GM23248 (cell line): ENCODE measurements at regions not wholly inside any gene's neighbourhood (a gene's known extent, or its start where the extent isn't known, plus 50 kb on each side); places are given as distances from the start of the nearest gene placed in this dataset.

Experiments used
- DNase-seq: peaks from one replicate; pipeline ENCODE4 v3.0.0-alpha.2; 2015
- H2AFZ ChIP-seq: fragments of 200-600 bp; sonication (generic); 2 replicates; pipeline ENCODE4 v1.6.1; 2016; ENCODE audit warnings: antibody characterized with exemption
- H3F3A ChIP-seq: fragments of 200-600 bp; sonication (generic); 2 replicates; pipeline ENCODE4 v1.6.1; 2016; ENCODE audit warnings: mild to moderate bottlenecking, antibody characterized with exemption, mixed run types; ENCODE audit not compliant: insufficient read depth
- H3K27ac ChIP-seq: fragments of 200-600 bp; sonication (generic); 2 replicates; pipeline ENCODE4 v1.5.1; 2016; ENCODE audit warnings: mild to moderate bottlenecking
- H3K27me3 ChIP-seq: fragments of 200-600 bp; sonication (generic); replicated peaks from 2 replicates; pipeline ENCODE4 v1.6.1; 2016; ENCODE audit warnings: mild to moderate bottlenecking; ENCODE audit not compliant: insufficient read depth
- H3K36me3 ChIP-seq: fragments of 200-600 bp; sonication (generic); 2 replicates; pipeline ENCODE4 v1.6.1; 2016; ENCODE audit warnings: low read depth, mild to moderate bottlenecking
- H3K4me1 ChIP-seq: fragments of 200-600 bp; sonication (generic); 2 replicates; pipeline ENCODE4 v1.6.1; 2016; ENCODE audit warnings: mild to moderate bottlenecking; ENCODE audit not compliant: insufficient read depth
- H3K4me2 ChIP-seq: fragments of 200-600 bp; sonication (generic); one replicate; pipeline ENCODE4 v1.6.1; 2016; ENCODE audit warnings: mild to moderate bottlenecking; ENCODE audit not compliant: unreplicated experiment
- H3K4me3 ChIP-seq: fragments of 200-600 bp; sonication (generic); 2 replicates; pipeline ENCODE4 v1.5.1; 2016; ENCODE audit warnings: mild to moderate bottlenecking
- H3K79me2 ChIP-seq: fragments of 200-600 bp; sonication (generic); 2 replicates; pipeline ENCODE4 v1.6.1; 2016; ENCODE audit warnings: mild to moderate bottlenecking; ENCODE audit not compliant: insufficient read depth
- H3K9ac ChIP-seq: fragments of 200-600 bp; sonication (generic); 2 replicates; pipeline ENCODE4 v1.6.1; 2016; ENCODE audit warnings: mild to moderate bottlenecking
- H3K9me2 ChIP-seq: fragments of 200-600 bp; sonication (generic); 2 replicates; pipeline ENCODE4 v1.6.1; 2016; ENCODE audit warnings: mixed run types, mild to moderate bottlenecking, moderate library complexity; ENCODE audit not compliant: insufficient read depth
- H3K9me3 ChIP-seq: fragments of 200-600 bp; sonication (generic); one replicate; pipeline ENCODE4 v1.6.1; 2017; ENCODE audit warnings: low read depth
- H4K20me1 ChIP-seq: fragments of 200-600 bp; sonication (generic); 2 replicates; pipeline ENCODE4 v1.6.0; 2016; ENCODE audit not compliant: insufficient read depth
- EZH2 ChIP-seq: fragments of 200-600 bp; sonication (generic); IDR thresholded peaks from 2 replicates; pipeline ENCODE4 v1.6.1; 2018; ENCODE audit warnings: antibody characterized with exemption, mild to moderate bottlenecking; ENCODE audit not compliant: insufficient read depth, poor library complexity, severe bottlenecking
- EZH2phosphoT487 ChIP-seq: fragments of 200-600 bp; sonication (generic); IDR thresholded peaks from 2 replicates; pipeline ENCODE4 v1.6.1; 2018; ENCODE audit warnings: antibody characterized with exemption, moderate library complexity, mild to moderate bottlenecking, low read depth; ENCODE audit not compliant: insufficient read depth
- WGBS, 2 experiments: methylation state at CpG; one replicate each; pipeline ENCODE4 v1.1.6; 2015 to 2017; ENCODE audit warnings: low lambda C conversion rate in 2 of 2, low coverage in 1 of 2; ENCODE audit errors: missing lambda C conversion rate in 2 of 2; 5-methylcytosine and 5-hydroxymethylcytosine counted together
- in situ Hi-C: fragments of 300-500 bp; cut with MboI; formaldehyde crosslinking; loops from 2 replicates; pipeline ENCODE4 v1.15.0; 2020

DNA sequence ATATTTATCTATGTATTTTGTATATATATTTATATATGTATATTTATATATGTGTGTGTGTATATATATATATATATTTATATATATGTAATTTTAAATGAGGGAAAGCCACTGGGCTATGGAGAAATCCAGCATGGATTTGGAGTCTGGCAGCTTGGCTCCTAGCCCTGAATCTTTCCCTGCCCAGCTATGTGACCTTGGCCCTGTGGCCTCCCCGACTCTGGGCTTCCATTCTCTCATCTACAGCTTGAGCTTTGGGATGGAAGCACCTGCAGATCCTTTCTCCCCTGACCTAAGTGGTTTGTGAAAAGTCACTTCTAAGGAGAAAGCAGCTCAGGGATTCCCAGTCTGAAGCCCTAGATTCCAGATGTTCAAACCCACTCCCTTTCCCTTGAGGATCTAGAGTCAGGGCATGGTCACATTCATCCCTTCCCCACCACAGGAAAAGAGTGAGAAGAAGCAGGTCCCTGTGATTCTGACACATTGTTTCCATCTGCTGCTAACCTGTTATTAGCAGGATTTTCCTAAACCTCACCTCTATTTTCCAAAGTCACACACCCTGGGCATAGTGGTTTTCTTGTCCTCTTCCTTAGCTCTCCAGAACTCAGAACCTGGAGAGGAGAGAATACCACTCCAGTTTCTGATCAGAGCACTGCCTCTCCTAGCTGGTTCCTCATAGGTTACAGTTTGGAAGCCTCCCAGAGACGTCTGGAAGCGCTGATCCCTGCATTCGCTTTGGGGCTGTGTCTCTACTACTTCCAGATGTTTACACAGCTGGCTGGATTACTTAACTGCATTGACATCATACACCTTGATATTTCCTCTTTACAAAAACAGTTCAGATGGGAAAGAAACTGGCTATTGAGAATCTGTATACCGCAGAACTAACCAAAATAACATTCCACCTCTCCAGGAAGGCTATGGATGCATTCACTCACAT, 327.5 kb upstream of the ZMIZ1 start:
- Histone ChIP-seq H3K4me2 (no peak overlapping the region), H4K20me1 (no peaks in the 10 kb centered on the region)
- no peak for DNase-seq

DNA sequence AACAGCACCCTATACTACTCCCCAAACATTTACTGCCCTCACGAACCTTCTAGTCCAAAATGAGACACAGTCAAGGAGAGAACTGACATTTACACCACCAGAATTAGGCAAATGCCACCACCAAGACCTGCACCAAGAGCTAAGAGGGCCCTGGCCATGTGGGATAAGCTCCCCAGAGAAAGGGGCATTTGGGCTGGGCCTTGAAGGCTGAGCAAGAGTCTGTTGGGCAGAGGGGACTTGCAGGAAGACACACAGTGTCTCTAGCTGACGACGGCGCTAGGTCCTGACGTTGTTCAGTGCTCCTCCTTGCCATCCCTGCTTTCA, 326.4 kb upstream of the ZMIZ1 start:
- Histone ChIP-seq H3K27ac (no peak overlapping the region), H2AFZ (no peak overlapping the region), H3K27me3 (no peaks in the 10 kb centered on the region), H3K4me2 (no peak overlapping the region), H3K9ac (no peak overlapping the region), H3K36me3 (no peaks in the 10 kb centered on the region), H3K79me2 (no peaks in the 10 kb centered on the region), H4K20me1 (no peaks in the 10 kb centered on the region), H3F3A (no peaks in the 10 kb centered on the region), H3K4me1 (no peaks in the 10 kb centered on the region), H3K9me2 (no peaks in the 10 kb centered on the region), H3K4me3 (no peak overlapping the region), H3K9me3 (no peaks in the 10 kb centered on the region)
- in situ Hi-C loops, result no loop called here
- no peak for DNase-seq
- no peak for TF ChIP-seq EZH2
- TF ChIP-seq EZH2phosphoT487, result no peak
- WGBS, 2 experiments, result 77 to 86% methylated on average over 5 of the region's 5 CpGs

More for the DNA sequence above, 327.5 kb upstream of the ZMIZ1 start:
- Histone ChIP-seq H3K4me3 (no peak overlapping the region), H3K27ac (no peak overlapping the region), H3K9ac (no peak overlapping the region), H3K4me1 (no peaks in the 10 kb centered on the region), H3K36me3 (no peaks in the 10 kb centered on the region), H3K9me2 (no peaks in the 10 kb centered on the region), H3K27me3 (peaks cover 8% of the 10 kb centered on the region; the same call in 1 of the 2 replicates), H2AFZ (no peak overlapping the region), H3K79me2 (no peaks in the 10 kb centered on the region), H3F3A (no peaks in the 10 kb centered on the region), H3K9me3 (no peaks in the 10 kb centered on the region)
- in situ Hi-C loops, result no loop called here
- no peak for TF ChIP-seq EZH2phosphoT487
- no peak for TF ChIP-seq EZH2
- 80 to 82% methylated on average over 5 of the region's 5 CpGs for WGBS, 2 experiments

DNA sequence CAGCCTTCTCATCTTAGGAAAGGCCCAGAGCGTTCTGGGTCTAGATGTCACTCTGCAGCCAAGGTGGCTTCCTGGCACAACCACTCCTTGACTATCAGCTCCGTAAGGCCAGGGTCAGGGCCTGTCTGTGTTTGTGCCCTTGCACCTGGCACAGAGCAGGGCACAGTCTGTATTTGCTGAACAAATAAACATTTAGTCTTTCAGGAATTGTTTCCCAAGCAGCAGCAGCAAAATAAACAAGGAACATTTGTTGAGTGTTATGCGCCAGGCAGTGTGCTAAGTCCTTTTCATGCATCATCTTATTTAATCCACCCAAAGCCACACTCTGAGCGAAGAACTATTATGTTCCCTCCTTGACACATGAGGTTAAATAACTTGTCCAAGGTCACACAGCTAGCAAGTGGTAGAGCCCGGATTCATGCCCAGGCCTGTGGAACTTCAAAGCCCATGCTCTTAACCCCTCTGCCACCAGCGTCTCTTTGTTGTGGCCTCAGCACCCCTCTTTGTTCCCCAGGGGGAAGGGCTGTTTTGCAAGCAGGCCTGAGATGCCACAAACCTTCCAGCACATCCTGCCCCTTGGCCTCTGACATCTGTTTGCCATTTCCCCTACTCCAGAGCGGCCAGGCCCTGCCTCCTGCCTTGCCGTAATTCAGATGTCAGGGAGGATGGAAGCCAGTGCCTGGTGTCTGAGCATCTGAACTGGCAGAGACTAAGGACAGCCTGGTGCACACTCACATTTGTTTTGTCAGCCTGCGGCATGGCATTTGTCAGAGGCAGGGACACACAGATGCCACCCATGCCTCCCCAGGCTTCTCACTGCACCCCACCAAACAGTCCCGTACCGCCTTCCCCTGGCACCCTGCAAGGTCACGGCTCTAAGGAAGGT, 325.8 kb upstream of the ZMIZ1 start:
- H3F3A ChIP-seq, result no peaks in the 10 kb centered on the region
- H2AFZ ChIP-seq, result no peak overlapping the region
- in situ Hi-C loops, result no loop called here
- H3K9ac ChIP-seq, result no peak overlapping the region
- no peaks in the 10 kb centered on the region for H3K36me3 ChIP-seq
- DNase-seq, result no peak
- WGBS, 2 experiments, result 63 to 69% methylated on average over 12 of the region's 12 CpGs
- no peaks in the 10 kb centered on the region for H3K79me2 ChIP-seq
- no peaks in the 10 kb centered on the region for H3K27me3 ChIP-seq
- H3K4me2 ChIP-seq, result no peak overlapping the region
- no peaks in the 10 kb centered on the region for H4K20me1 ChIP-seq
- no peak overlapping the region for H3K4me3 ChIP-seq
- H3K9me3 ChIP-seq, result no peaks in the 10 kb centered on the region
- TF ChIP-seq EZH2, result no peak
- no peak for TF ChIP-seq EZH2phosphoT487
- H3K27ac ChIP-seq, result no peak overlapping the region
- no peaks in the 10 kb centered on the region for H3K9me2 ChIP-seq
- H3K4me1 ChIP-seq, result no peaks in the 10 kb centered on the region

DNA sequence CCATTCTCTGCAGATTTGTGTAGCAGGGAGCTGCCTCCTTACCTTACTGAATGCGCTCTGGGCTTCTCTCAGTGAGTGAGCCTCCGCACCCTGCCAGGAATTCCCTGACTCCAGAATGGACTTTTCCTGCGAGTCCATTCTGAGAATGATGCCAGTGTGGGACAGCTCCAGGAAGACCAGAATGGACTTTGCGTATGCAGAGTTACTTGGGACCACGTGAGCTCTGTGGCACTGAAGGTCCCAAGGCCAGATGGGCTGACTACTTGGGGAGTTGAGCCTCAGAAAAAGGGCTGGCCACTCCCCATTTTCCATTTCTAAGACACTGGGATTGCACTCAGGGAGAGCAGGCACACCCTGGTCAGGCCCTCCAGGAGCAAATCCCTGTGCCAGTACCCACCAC, 324.7 kb upstream of the ZMIZ1 start:
- Histone ChIP-seq H3K4me1 (no peaks in the 10 kb centered on the region), H3K4me2 (no peak overlapping the region), H3F3A (no peaks in the 10 kb centered on the region), H3K27ac (no peak overlapping the region), H4K20me1 (no peaks in the 10 kb centered on the region), H3K4me3 (no peak overlapping the region), H3K9me3 (no peaks in the 10 kb centered on the region), H3K36me3 (no peaks in the 10 kb centered on the region), H3K79me2 (no peaks in the 10 kb centered on the region), H3K9me2 (no peaks in the 10 kb centered on the region), H3K9ac (no peak overlapping the region), H3K27me3 (no peaks in the 10 kb centered on the region), H2AFZ (no peak overlapping the region)
- DNase-seq, result no peak
- 68 to 80% methylated on average over 5 of the region's 5 CpGs for WGBS, 2 experiments
- TF ChIP-seq EZH2phosphoT487 (no peak), EZH2 (no peak)
- in situ Hi-C loops, result no loop called here
